PC-9 (cell line): ENCODE measurements at regions not wholly inside any gene's neighbourhood (a gene's known extent, or its start where the extent isn't known, plus 50 kb on each side); places are given as distances from the start of the nearest gene placed in this dataset.
A peak's percentile ranks its signal among the peaks of the same experiment; 100 is the strongest.

Experiments used
- BruUV-seq: library from RNA; stranded (reverse); fragments of 400-500 nt; replicated peaks from 2 replicates; lab custom pipeline; 2021; lab: Mats Ljungman, UMichigan
- CTCF ChIA-PET: fragments of 300-600 bp; sonication (Branson Sonifier 250); formaldehyde crosslinking; loops from one replicate; lab custom pipeline; 2022; ENCODE audit warnings: antibody characterized with exemption; lab: Charles Lee
- POLR2A ChIA-PET: fragments of 300-600 bp; sonication (Branson Sonifier 250); formaldehyde crosslinking; loops from one replicate; lab custom pipeline; 2022; ENCODE audit warnings: antibody characterized with exemption; ENCODE audit not compliant: unreplicated experiment; lab: Charles Lee
- DNase-seq, 2 experiments: peaks; one replicate each; pipeline versions ENCODE4 v3.0.0 to v3.0.0-alpha.2; 2015 to 2022; ENCODE audit warnings: mixed read lengths in 1 of 2
- H2AFZ ChIP-seq: fragments of 200-600 bp; sonication (generic); 2 replicates; pipeline ENCODE4 v1.8.1; 2017; ENCODE audit warnings: antibody characterized with exemption
- H3F3A ChIP-seq: fragments of 200-600 bp; sonication (generic); 2 replicates; pipeline ENCODE4 v1.8.1; 2017; ENCODE audit warnings: antibody characterized with exemption, mild to moderate bottlenecking, low read depth; ENCODE audit not compliant: insufficient read depth
- H3K27ac ChIP-seq: fragments of 200-600 bp; sonication (generic); 2 replicates; pipeline ENCODE4 v1.6.1; 2016; ENCODE audit warnings: mixed run types
- H3K27me3 ChIP-seq: fragments of 200-600 bp; sonication (generic); 2 replicates; pipeline ENCODE4 v1.6.1; 2016; ENCODE audit warnings: low read depth, mixed run types; ENCODE audit not compliant: insufficient read depth
- H3K36me3 ChIP-seq: fragments of 200-600 bp; sonication (generic); 2 replicates; pipeline ENCODE4 v1.6.1; 2016; ENCODE audit warnings: low read depth, mixed run types
- H3K4me1 ChIP-seq: fragments of 200-600 bp; sonication (generic); replicated peaks from 2 replicates; pipeline ENCODE4 v1.6.1; 2016; ENCODE audit warnings: mixed run types; ENCODE audit not compliant: insufficient read depth
- H3K4me2 ChIP-seq: fragments of 200-600 bp; sonication (generic); 2 replicates; pipeline ENCODE4 v1.6.1; 2017; ENCODE audit warnings: mixed run types
- H3K4me3 ChIP-seq: fragments of 200-600 bp; sonication (generic); 2 replicates; pipeline ENCODE4 v1.6.1; 2016; ENCODE audit warnings: mixed run types
- H3K79me2 ChIP-seq: fragments of 200-600 bp; sonication (generic); 2 replicates; pipeline ENCODE4 v1.6.1; 2017; ENCODE audit warnings: low read depth, mixed run types
- H3K9me2 ChIP-seq: fragments of 200-600 bp; sonication (generic); 2 replicates; pipeline ENCODE4 v1.8.1; 2017; ENCODE audit warnings: mild to moderate bottlenecking; ENCODE audit not compliant: insufficient read depth
- H3K9me3 ChIP-seq: fragments of 200-600 bp; sonication (generic); 2 replicates; pipeline ENCODE4 v1.8.1; 2016; ENCODE audit warnings: low read depth; ENCODE audit not compliant: insufficient read depth
- H4K20me1 ChIP-seq: fragments of 200-600 bp; sonication (generic); 2 replicates; pipeline ENCODE4 v1.8.1; 2017; ENCODE audit not compliant: insufficient read depth
- EZH2 ChIP-seq: fragments of 200-600 bp; sonication (generic); IDR thresholded peaks from 2 replicates; pipeline ENCODE4 v1.8.0; 2017; ENCODE audit warnings: antibody characterized with exemption, low read depth
- intact Hi-C: fragments of 100-400 bp; cut with micrococcal nuclease; formaldehyde crosslinking; loops from one replicate; pipeline ENCODE4 v1.10.0; 2022; ENCODE audit not compliant: unreplicated experiment
- TF ChIP-seq, protein P1 (sequence below): fragments of 200-600 bp; sonication (generic); conservative IDR thresholded peaks from 2 replicates; pipeline ENCODE4 v1.6.1; 2017; ENCODE audit warnings: mixed run types, antibody characterized with exemption, mild to moderate bottlenecking, moderate library complexity

DNA sequence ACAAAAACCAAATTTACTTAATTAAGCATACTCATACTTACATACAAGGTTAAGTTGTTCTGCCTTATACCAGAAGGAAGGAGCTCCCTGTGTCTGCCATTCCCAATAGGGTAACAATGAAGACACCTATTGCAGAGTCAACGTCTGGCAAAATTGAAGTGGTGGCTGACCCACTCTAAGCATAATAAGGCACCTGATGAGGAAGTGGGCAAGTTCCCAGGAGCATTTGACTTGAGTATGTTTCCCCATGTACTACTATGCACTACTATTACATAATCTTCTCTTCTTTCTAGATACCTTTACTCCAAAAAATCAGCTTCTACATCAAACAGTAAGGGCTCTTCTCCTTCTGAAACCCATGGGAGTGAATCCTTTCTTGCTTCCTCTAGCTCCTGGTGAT, 591.5 kb downstream of the PPARGC1A start:
- BruUV-seq, result no TSS peak
- Histone ChIP-seq H2AFZ (no peak overlapping the region), H3K9me2 (no peaks in the 10 kb centered on the region), H4K20me1 (no peaks in the 10 kb centered on the region), H3F3A (no peaks in the 10 kb centered on the region), H3K9me3 (no peaks in the 10 kb centered on the region; the same call in 1 of the 2 replicates), H3K27ac (no peak overlapping the region), H3K79me2 (no peaks in the 10 kb centered on the region), H3K4me1 (no peaks in the 10 kb centered on the region), H3K4me2 (no peak overlapping the region), H3K4me3 (no peak overlapping the region), H3K36me3 (no peaks in the 10 kb centered on the region), H3K27me3 (no peaks in the 10 kb centered on the region)
- POLR2A ChIA-PET, result no interaction called here
- CTCF ChIA-PET, result no interaction called here
- intact Hi-C loops, result no loop called here
- TF ChIP-seq EZH2, result no peak
- TF ChIP-seq, protein P1, sequence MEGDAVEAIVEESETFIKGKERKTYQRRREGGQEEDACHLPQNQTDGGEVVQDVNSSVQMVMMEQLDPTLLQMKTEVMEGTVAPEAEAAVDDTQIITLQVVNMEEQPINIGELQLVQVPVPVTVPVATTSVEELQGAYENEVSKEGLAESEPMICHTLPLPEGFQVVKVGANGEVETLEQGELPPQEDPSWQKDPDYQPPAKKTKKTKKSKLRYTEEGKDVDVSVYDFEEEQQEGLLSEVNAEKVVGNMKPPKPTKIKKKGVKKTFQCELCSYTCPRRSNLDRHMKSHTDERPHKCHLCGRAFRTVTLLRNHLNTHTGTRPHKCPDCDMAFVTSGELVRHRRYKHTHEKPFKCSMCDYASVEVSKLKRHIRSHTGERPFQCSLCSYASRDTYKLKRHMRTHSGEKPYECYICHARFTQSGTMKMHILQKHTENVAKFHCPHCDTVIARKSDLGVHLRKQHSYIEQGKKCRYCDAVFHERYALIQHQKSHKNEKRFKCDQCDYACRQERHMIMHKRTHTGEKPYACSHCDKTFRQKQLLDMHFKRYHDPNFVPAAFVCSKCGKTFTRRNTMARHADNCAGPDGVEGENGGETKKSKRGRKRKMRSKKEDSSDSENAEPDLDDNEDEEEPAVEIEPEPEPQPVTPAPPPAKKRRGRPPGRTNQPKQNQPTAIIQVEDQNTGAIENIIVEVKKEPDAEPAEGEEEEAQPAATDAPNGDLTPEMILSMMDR, result no peak
- DNase-seq, result no peak

DNA sequence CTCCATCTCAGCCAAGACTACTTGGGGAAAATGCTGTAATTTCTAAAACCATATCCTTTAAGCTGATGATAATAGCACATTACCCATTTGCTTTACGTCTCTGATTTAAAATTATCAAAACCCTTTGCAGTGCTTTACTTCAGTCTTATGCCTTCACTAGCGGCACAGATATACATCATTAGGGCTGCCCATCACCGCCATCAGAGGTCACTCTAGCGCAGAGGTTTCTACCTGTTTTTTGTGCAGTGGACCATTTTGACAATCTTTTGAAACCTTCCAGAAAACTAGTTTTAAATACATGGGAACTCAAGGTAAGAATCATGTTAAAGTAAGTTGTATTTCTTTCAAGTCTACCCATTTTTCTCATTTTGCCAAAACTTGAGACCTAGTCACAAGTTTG, 592.5 kb downstream of the PPARGC1A start:
- H3K4me3 ChIP-seq, result no peak overlapping the region
- CTCF ChIA-PET, result no interaction called here
- BruUV-seq, result no TSS peak
- no peak for TF ChIP-seq EZH2
- TF ChIP-seq, protein P1, result no peak
- H4K20me1 ChIP-seq, result no peaks in the 10 kb centered on the region
- no peak overlapping the region for H3K27ac ChIP-seq
- no peaks in the 10 kb centered on the region for H3K4me1 ChIP-seq
- H3K79me2 ChIP-seq, result no peaks in the 10 kb centered on the region
- intact Hi-C loops, result no loop called here
- H3F3A ChIP-seq, result no peaks in the 10 kb centered on the region
- H2AFZ ChIP-seq, result no peak overlapping the region
- H3K36me3 ChIP-seq, result no peaks in the 10 kb centered on the region
- POLR2A ChIA-PET, result no interaction called here
- H3K9me3 ChIP-seq, result no peaks in the 10 kb centered on the region; the same call in 1 of the 2 replicates
- no peaks in the 10 kb centered on the region for H3K27me3 ChIP-seq
- H3K9me2 ChIP-seq, result no peaks in the 10 kb centered on the region
- H3K4me2 ChIP-seq, result no peak overlapping the region
- DNase-seq, result no peak

DNA sequence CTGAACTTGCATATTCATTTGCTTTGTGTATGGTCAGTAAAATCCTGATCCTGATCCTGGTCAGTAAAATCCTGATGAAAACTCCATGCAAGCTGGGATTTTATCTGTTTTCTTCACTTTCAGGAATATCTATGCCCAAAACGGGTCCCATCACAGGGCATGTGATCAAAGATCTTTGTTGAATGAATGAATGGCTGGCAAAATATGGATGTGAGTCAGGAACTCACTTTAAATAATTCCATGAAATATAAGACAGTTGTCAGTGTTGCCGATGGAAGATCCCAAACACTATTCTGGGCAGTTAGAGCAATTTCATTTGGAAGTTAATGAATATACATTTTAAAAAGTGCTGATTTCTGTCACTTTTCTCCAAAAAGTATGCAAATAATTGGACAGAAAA, 598.4 kb downstream of the GBA3 start:
- Histone ChIP-seq H3K27ac (peak overlapping the region; percentile 93), H3K9me3 (no peaks in the 10 kb centered on the region; the same call in 1 of the 2 replicates), H3K27me3 (no peaks in the 10 kb centered on the region), H4K20me1 (no peaks in the 10 kb centered on the region), H3F3A (peaks cover 9% of the 10 kb centered on the region), H3K4me1 (peaks cover 22% of the 10 kb centered on the region), H3K36me3 (no peaks in the 10 kb centered on the region), H3K4me2 (peak overlapping the region; percentile 12), H3K4me3 (no peak overlapping the region), H2AFZ (no peak overlapping the region), H3K9me2 (no peaks in the 10 kb centered on the region), H3K79me2 (no peaks in the 10 kb centered on the region)
- TF ChIP-seq, protein P1, result no peak
- TF ChIP-seq EZH2, result no peak
- BruUV-seq, result TSS peak; percentile 95
- POLR2A ChIA-PET, result interaction anchor here (0.6 kb wide), 1 partner anchor 89 kb away, joined by 3 read pairs; no protein-coding TSS in a partner anchor
- intact Hi-C loops, result loop anchor here (2.0 kb wide), 2 partner anchors 44 to 82 kb away; no protein-coding TSS in a partner anchor
- CTCF ChIA-PET, result interaction anchor here (0.9 kb wide), 1 partner anchor 323 kb away, joined by 3 read pairs; no protein-coding TSS in a partner anchor
- no peak for DNase-seq
